HG02759 (cell line): ENCODE measurements at regions not wholly inside any gene's neighbourhood (a gene's known extent, or its start where the extent isn't known, plus 50 kb on each side); places are given as distances from the start of the nearest gene placed in this dataset.
"Not testable (repeated sequence)": the region's sequence is repeated elsewhere in the genome, so short reads cannot be mapped to it uniquely, and the experiment has no call there.

Source experiments
- ATAC-seq: cut with Tn5 transposase; IDR thresholded peaks from one replicate; pipeline ENCODE4 v1.9.1; 2021; ENCODE audit warnings: mild to moderate bottlenecking, moderate library complexity; ENCODE audit not compliant: unreplicated experiment

GRCh38 chr4:134650461-134650860 lies 448.9 kb upstream of the PABPC4L start:
- ATAC-seq, result no peak

GRCh38 chr4:134645778-134646177 lies 444.2 kb upstream of the PABPC4L start:
- no peak for ATAC-seq

GRCh38 chr4:134636338-134637051 lies 434.9 kb upstream of the PABPC4L start:
- no peak for ATAC-seq

- no peak for ATAC-seq
Measured at GRCh38 chr4:134634301-134634700, 432.7 kb upstream of the PABPC4L start.

GRCh38 chr4:134632056-134632455 lies 430.5 kb upstream of the PABPC4L start:
- ATAC-seq, result no peak

GRCh38 chr4:134628066-134628465 lies 426.5 kb upstream of the PABPC4L start:
- ATAC-seq, result no peak

- ATAC-seq, result no peak
Measured at GRCh38 chr4:134627366-134627765, 425.8 kb upstream of the PABPC4L start.

GRCh38 chr4:134624365-134624764 lies 422.8 kb upstream of the PABPC4L start:
- ATAC-seq, result no peak

- not testable (repeated sequence) for ATAC-seq
Measured at GRCh38 chr4:134622626-134623575, 421.3 kb upstream of the PABPC4L start.

GRCh38 chr4:134622199-134622598 lies 420.6 kb upstream of the PABPC4L start:
- ATAC-seq, result no peak

- not testable (repeated sequence) for ATAC-seq
Measured at GRCh38 chr4:134621715-134622114, 420.1 kb upstream of the PABPC4L start.

GRCh38 chr4:134610956-134611355 lies 409.4 kb upstream of the PABPC4L start:
- no peak for ATAC-seq

GRCh38 chr4:134610172-134610571 lies 408.6 kb upstream of the PABPC4L start:
- no peak for ATAC-seq

- no peak for ATAC-seq
Measured at GRCh38 chr4:134601706-134602105, 400.1 kb upstream of the PABPC4L start.

- ATAC-seq, result no peak
Measured at GRCh38 chr4:134591326-134591725, 389.7 kb upstream of the PABPC4L start.

GRCh38 chr4:134585972-134586371 lies 384.4 kb upstream of the PABPC4L start:
- ATAC-seq, result no peak

GRCh38 chr4:134567461-134567860 lies 365.9 kb upstream of the PABPC4L start:
- no peak for ATAC-seq

GRCh38 chr4:134560728-134561127 lies 359.1 kb upstream of the PABPC4L start:
- ATAC-seq, result no peak

- ATAC-seq, result no peak
Measured at GRCh38 chr4:134552063-134552462, 350.5 kb upstream of the PABPC4L start.

- ATAC-seq, result no peak
Measured at GRCh38 chr4:134551348-134551747, 349.8 kb upstream of the PABPC4L start.

- no peak for ATAC-seq
Measured at GRCh38 chr4:134548052-134548628, 346.6 kb upstream of the PABPC4L start.

GRCh38 chr4:134546279-134546678 lies 344.7 kb upstream of the PABPC4L start:
- ATAC-seq, result no peak
